Stimulated activated CD4-positive, alpha-beta T cell treated with anti-CD3 and anti-CD28 coated beads, Interleukin-4, amount 100 ng/mL, for 24 hours (primary cell): ENCODE measurements at regions not wholly inside any gene's neighbourhood (a gene's known extent, or its start where the extent isn't known, plus 50 kb on each side); places are given as distances from the start of the nearest gene placed in this dataset.
"Not testable (repeated sequence)": the region's sequence is repeated elsewhere in the genome, so short reads cannot be mapped to it uniquely, and the experiment has no call there.

Source experiments
- DNase-seq: peaks from one replicate; pipeline ENCODE4 v3.0.0-alpha.2; 2020

- not testable (repeated sequence) for DNase-seq
Observed at GRCh38 chr13:50510885-50511545, 332.5 kb downstream of the DLEU7 start.

GRCh38 chr13:50511877-50512341 is 331.6 kb downstream of the DLEU7 start:
- DNase-seq: no peak

- peak; percentile 40 for DNase-seq
Observed at GRCh38 chr13:50512474-50513299, 330.8 kb downstream of the DLEU7 start.

DNA sequence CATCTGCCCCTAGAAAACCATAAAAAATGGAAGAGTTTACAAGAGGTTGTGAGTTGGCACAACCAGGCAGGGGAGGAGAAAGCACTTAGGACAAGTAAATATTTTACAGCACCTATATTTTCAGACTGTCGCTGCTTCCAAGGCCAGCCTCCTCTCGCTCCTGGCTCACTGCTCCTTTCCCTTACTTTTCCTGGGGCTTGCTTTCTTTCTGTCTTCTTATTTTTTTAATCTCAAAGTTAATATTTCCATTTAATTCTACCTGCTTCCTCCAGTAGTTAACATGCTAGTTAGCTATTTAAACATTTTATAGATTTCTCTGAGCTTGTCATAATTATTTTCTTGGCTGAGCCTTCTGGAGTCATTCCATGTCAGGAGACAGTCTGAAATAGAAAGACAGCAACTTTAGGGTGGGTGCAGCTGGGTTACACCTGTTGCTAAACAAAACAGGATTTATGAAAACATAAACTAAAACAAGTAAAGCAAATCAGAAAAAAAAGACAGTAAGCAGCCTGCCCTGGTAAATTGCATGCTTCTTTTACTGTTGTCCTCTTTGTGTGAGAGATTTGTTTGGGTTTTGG is 330.1 kb downstream of the DLEU7 start:
- DNase-seq: no peak

DNA sequence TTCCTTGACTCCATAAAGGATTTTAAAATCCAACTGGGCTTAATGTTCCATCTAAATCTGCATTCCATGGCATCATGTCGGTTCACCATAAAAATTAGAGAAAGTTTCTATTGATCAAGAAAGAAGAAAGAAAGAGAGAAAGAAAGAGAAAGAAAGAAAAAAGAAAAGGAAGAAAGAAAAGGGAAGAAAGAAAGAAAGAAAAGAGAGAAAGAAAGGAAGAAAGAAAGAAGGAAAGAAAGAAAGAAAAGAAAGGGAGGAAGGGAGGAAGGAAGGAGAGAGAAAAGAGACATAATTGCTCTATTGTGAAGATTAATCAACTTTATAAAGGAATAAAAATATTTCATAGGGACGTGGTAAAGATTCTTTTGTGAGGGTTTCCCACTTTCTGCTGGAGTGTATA is 329.2 kb downstream of the DLEU7 start:
- DNase-seq: no peak

- DNase-seq: no peak
Observed at GRCh38 chr13:50518131-50518530, 325.4 kb downstream of the DLEU7 start.

DNA sequence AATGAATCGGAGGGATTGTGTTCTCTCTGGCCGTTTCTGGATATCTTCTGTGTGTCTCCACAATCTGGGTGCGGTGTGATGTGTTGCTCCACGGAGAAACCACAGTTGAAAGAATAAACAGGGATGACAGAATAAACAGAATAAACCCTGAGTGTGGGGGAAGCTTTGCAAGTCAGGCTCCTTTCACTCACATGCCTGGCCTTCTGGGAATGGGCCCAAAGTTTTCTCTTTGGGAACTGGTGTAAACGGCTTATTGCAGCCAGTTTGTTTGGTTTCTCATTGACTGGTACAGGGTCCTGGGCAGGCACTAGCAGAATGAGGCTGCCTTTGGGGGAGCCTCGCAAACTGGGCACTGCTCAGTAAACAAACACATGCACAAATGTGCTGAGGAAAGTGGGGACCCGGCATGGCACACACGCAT is 324.7 kb downstream of the DLEU7 start:
- DNase-seq: no peak

- DNase-seq: no peak
Observed at GRCh38 chr13:50519866-50520265, 323.6 kb downstream of the DLEU7 start.

GRCh38 chr13:50521006-50521830 is 322.3 kb downstream of the DLEU7 start:
- no peak for DNase-seq

DNA sequence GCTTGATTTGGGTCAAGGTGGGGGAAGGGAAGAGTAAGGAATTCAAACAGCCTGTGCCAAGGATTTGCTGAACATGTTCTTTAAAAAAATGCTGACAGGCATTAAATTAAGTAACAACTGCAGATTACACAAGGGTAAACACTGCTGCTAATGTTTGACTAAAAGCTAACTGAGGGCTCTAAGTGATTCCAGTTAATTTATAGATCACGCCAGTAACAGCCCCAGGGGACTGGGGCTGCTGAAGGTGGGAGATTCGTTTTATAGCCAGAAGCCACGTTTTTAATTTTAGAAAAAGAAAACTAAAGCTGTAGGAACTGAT is 321.7 kb downstream of the DLEU7 start:
- DNase-seq: no peak

- no peak for DNase-seq
Observed at GRCh38 chr13:50522506-50522905, 321.0 kb downstream of the DLEU7 start.

- DNase-seq: no peak
Observed at GRCh38 chr13:50523307-50523706, 320.2 kb downstream of the DLEU7 start.

DNA sequence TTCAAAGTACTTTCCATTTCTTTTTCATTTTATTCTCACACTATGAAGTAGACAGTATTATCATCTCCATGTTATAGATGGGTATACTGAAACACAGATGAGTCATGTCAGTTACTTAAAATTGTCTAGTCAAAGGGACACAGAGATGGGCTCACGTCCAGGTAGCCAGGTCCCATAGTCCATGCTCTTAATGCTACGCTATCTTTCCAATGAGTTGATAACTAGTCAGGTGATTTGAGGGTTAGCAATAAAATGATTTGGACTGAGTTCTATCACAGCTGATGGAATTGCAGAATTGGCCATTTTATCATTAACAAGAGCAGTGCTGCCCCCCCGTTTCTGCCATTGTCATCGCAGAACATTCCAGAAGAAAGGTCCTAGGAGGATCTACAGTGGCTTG is 318.9 kb downstream of the DLEU7 start:
- DNase-seq: no peak

GRCh38 chr13:50526661-50527071 is 316.8 kb downstream of the DLEU7 start:
- DNase-seq: no peak

GRCh38 chr13:50527188-50527587 is 316.3 kb downstream of the DLEU7 start:
- no peak for DNase-seq

GRCh38 chr13:50527612-50528509 is 315.6 kb downstream of the DLEU7 start:
- peak; percentile 7 for DNase-seq

- peak; percentile 22 for DNase-seq
Observed at GRCh38 chr13:50529154-50529882, 314.2 kb downstream of the DLEU7 start.

DNA sequence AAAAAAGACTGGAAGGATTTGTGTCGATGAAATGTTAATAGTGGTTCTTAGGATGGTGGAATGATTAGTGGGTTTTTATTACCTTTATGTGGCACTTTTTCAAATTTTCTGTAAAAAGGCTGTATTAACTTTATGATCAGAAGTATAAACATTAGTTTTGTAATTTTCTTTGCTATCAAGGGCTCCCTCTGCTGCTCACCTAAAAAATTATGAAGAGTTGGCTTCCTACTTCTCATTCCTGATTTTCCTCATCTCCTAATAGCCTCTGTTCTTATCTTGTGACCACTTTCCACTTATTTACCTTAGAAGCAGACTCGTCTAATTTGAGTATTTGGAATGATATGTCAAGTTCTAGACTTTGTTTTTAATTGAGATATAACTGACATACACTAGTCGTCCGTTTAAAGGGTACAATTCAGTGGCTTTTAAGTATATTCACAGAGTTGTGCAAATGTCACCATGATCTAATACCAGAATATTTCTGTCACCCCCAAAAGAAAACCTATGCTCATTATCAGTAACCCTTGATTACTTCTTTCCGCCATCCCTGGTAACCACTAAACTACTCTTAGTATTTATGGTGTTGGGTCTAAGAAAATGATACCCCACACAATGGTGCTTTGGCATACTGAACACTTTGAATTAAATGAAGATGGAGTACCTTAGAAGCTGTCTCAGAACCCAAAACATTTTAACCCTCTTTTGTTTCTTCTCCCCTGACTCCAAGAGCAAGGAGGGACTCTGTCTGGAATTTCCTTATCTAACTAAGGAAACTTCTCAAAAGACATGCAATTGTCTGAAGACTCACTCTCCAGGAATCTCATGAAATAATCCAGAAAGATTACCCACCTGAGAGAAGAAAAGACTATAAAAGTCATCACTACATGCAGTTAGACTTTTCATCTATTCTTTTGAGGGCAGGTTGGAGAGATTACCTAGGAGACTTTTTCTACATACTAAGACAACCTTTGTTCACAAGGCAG is 311.3 kb downstream of the DLEU7 start:
- no peak for DNase-seq

- no peak for DNase-seq
Observed at GRCh38 chr13:50535050-50535449, 308.4 kb downstream of the DLEU7 start.

DNA sequence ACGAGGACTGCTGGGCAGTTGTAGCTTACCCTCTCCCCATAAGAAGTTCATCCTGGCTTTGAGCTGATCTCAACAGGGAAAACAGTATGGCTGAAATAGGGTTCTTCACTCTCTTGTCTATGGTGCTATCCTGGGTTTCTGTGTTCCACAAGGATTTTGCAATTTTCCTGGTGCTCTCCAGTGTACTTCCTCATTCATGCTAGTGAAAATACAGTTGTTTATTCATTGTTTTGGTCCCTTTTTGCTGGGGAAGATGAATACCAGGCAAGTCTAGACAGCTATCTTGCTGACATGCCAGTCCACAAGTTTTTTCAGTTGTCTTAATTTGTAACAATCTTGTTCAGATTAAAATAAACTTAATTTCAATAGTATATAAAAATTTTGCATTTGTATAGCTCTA is 306.5 kb downstream of the DLEU7 start:
- no peak for DNase-seq
